Tibial nerve (tissue), 4 donors: ENCODE measurements at regions not wholly inside any gene's neighbourhood (a gene's known extent, or its start where the extent isn't known, plus 50 kb on each side); places are given as distances from the start of the nearest gene placed in this dataset.

ENCODE experiments used
- DNase-seq, 2 donors: peaks; one replicate each; pipeline ENCODE4 v3.0.0-alpha.2; 2019; ENCODE audit warnings: low spot score in 2 of 2
- H3K27ac ChIP-seq, 4 donors: fragments of 200-600 bp; sonication (generic) in 3 of 4; one replicate each; pipeline ENCODE4 v1.5.1; 2017 to 2019; ENCODE audit warnings: mild to moderate bottlenecking in 1 of 4
- H3K27me3 ChIP-seq, 2 donors: fragments of 200-600 bp; sonication (generic) in 1 of 2; one replicate each; pipeline versions ENCODE4 v1.5.1 to v1.6.0; 2017 to 2019
- H3K36me3 ChIP-seq, 3 donors: fragments of 200-600 bp; sonication (generic); one replicate each; pipeline ENCODE4 v1.5.1; 2018 to 2019
- H3K4me1 ChIP-seq, 4 donors: fragments of 200-600 bp; sonication (generic) in 3 of 4; one replicate each; pipeline ENCODE4 v1.5.1; 2017 to 2019
- H3K4me3 ChIP-seq, 4 donors: fragments of 200-600 bp; sonication (generic) in 3 of 4; one replicate each; pipeline ENCODE4 v1.5.1; 2017 to 2019; ENCODE audit warnings: mild to moderate bottlenecking in 1 of 4, moderate library complexity in 1 of 4
- H3K9me3 ChIP-seq, 4 donors: fragments of 200-600 bp; sonication (generic) in 3 of 4; one replicate each; pipeline ENCODE4 v1.5.1; 2017 to 2019
- CTCF ChIP-seq, 5 experiments: fragments of 200-600 bp in 3 of 5; fragments of 450-650 bp in 2 of 5; sonication (generic) in 3 of 5; IDR thresholded peaks; one replicate each; pipeline ENCODE4 v1.5.1; 2016 to 2019; ENCODE audit warnings: antibody characterized with exemption in 5 of 5, mild to moderate bottlenecking in 3 of 5, moderate library complexity in 2 of 5
- EP300 ChIP-seq, 2 donors: sonication (generic); formaldehyde crosslinking; IDR thresholded peaks; one replicate each; pipeline ENCODE4 v1.6.1; 2017; ENCODE audit warnings: antibody characterized with exemption in 2 of 2, mild to moderate bottlenecking in 1 of 2
- POLR2A ChIP-seq, 2 donors: fragments of 450-650 bp; IDR thresholded peaks; one replicate each; pipeline ENCODE4 v1.6.1; 2017; ENCODE audit warnings: antibody characterized with exemption in 2 of 2, mild to moderate bottlenecking in 2 of 2, moderate library complexity in 2 of 2
- WGBS, 2 donors: methylation state at CpG; one replicate each; pipeline ENCODE4 v1.1.5; 2018; 5-methylcytosine and 5-hydroxymethylcytosine counted together

GRCh38 chr10:29823553-29824080, 188.8 kb upstream of the SVIL start:
- no peak for DNase-seq
- Histone ChIP-seq H3K36me3 (no peaks in the 10 kb centered on the region), H3K27me3 (no peaks in the 10 kb centered on the region), H3K4me1 (peaks cover 0 to 6% (median 0%) of the 10 kb centered on the region in 4 donors), H3K27ac (no peak overlapping the region), H3K9me3 (peaks cover 0 to 3% (median 0%) of the 10 kb centered on the region in 4 donors), H3K4me3 (no peak overlapping the region)
- TF ChIP-seq CTCF (IDR thresholded peaks at IDR 0.05) (no peak), POLR2A (IDR thresholded peaks at IDR 0.05) (no peak), EP300 (IDR thresholded peaks at IDR 0.05) (no peak)
- WGBS, 2 donors = 68 to 75% methylated on average over 7 of the region's 7 CpGs

- no peaks in the 10 kb centered on the region for H3K36me3 ChIP-seq
- TF ChIP-seq EP300 (IDR thresholded peaks at IDR 0.05) (no peak), POLR2A (IDR thresholded peaks at IDR 0.05) (no peak), CTCF (IDR thresholded peaks at IDR 0.05) (no peak)
- DNase-seq = no peak
- no peak overlapping the region for H3K27ac ChIP-seq
- no peaks in the 10 kb centered on the region for H3K27me3 ChIP-seq
- no peak overlapping the region for H3K4me3 ChIP-seq
- WGBS, 2 donors = 74 to 83% methylated on average over 12 of the region's 14 CpGs
- H3K9me3 ChIP-seq = no peaks in the 10 kb centered on the region
- no peaks in the 10 kb centered on the region for H3K4me1 ChIP-seq
Measured at GRCh38 chr10:29820890-29821461, 186.2 kb upstream of the SVIL start.

- H3K9me3 ChIP-seq = no peaks in the 10 kb centered on the region
- no peak overlapping the region for H3K27ac ChIP-seq
- TF ChIP-seq EP300 (IDR thresholded peaks at IDR 0.05) = no peak
- TF ChIP-seq CTCF (IDR thresholded peaks at IDR 0.05) = no peak
- TF ChIP-seq POLR2A (IDR thresholded peaks at IDR 0.05) = no peak
- H3K4me3 ChIP-seq = no peak overlapping the region
- H3K27me3 ChIP-seq = no peaks in the 10 kb centered on the region
- no peaks in the 10 kb centered on the region for H3K36me3 ChIP-seq
- peaks cover 0 to 4% (median 0%) of the 10 kb centered on the region in 4 donors for H3K4me1 ChIP-seq
- no peak for DNase-seq
- WGBS, 2 donors = 75 to 78% methylated on average over 14 of the region's 14 CpGs
Measured at GRCh38 chr10:29816801-29817558, 182.2 kb upstream of the SVIL start.

- TF ChIP-seq POLR2A (IDR thresholded peaks at IDR 0.05) (no peak), EP300 (IDR thresholded peaks at IDR 0.05) (no peak), CTCF (IDR thresholded peaks at IDR 0.05) (no peak)
- H3K27me3 ChIP-seq = no peaks in the 10 kb centered on the region
- no peak overlapping the region for H3K27ac ChIP-seq
- peaks cover 0 to 10% (median 0%) of the 10 kb centered on the region in 4 donors for H3K4me1 ChIP-seq
- no peak for DNase-seq
- H3K36me3 ChIP-seq = no peaks in the 10 kb centered on the region
- no peak overlapping the region for H3K4me3 ChIP-seq
- WGBS, 2 donors = 75 to 76% methylated on average over 2 of the region's 2 CpGs
- no peaks in the 10 kb centered on the region for H3K9me3 ChIP-seq
Measured at GRCh38 chr10:29815572-29815971, 180.8 kb upstream of the SVIL start.
